HG03439 (cell line): ENCODE measurements at regions not wholly inside any gene's neighbourhood (a gene's known extent, or its start where the extent isn't known, plus 50 kb on each side); places are given as distances from the start of the nearest gene placed in this dataset.

ENCODE experiments used
- ATAC-seq: cut with Tn5 transposase; IDR thresholded peaks from one replicate; pipeline ENCODE4 v1.9.1; 2021; ENCODE audit warnings: mild to moderate bottlenecking, moderate library complexity; ENCODE audit not compliant: unreplicated experiment

DNA sequence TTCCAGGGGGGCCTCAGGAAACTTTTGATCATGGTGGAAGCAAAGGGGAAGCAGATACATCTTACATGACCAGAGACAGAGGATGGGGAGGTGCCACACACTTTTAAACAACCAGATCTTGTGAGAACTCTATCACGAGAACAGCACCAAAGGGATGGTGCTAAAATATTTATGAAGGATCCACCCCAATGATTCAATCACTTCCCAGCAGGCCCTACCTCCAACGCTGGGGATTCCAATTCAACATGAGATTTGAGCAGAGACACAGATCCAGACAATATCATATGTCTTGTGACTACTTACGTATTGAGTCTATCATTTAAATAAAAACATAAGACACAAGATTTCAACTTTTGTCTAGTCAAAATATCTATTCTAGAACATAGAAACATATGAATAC, 351.9 kb downstream of the EPM2A start:
- no peak for ATAC-seq

- ATAC-seq = no peak
Measured at GRCh38 chr6:145384503-145384902, 350.8 kb downstream of the EPM2A start.

GRCh38 chr6:145396499-145396898, 338.8 kb downstream of the EPM2A start:
- no peak for ATAC-seq

DNA sequence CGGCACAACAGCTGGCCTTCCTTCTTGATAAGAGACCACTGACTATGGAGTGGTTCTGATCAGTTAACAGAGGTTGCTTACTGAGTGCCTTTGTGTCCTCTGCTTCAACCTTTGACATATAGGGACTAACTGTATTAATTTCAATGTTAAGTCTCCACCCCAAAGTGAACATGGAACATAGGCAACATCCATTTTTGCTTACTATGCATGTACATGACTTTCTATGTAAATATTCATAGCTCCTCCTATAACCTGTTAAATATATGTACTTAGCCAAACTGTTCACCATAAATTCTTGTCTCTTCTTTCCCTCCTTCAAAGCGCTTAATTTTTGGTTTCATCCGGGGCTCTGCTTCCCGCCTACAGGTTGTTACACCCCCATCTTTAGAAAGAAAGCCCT, 334.8 kb downstream of the EPM2A start:
- ATAC-seq = no peak

DNA sequence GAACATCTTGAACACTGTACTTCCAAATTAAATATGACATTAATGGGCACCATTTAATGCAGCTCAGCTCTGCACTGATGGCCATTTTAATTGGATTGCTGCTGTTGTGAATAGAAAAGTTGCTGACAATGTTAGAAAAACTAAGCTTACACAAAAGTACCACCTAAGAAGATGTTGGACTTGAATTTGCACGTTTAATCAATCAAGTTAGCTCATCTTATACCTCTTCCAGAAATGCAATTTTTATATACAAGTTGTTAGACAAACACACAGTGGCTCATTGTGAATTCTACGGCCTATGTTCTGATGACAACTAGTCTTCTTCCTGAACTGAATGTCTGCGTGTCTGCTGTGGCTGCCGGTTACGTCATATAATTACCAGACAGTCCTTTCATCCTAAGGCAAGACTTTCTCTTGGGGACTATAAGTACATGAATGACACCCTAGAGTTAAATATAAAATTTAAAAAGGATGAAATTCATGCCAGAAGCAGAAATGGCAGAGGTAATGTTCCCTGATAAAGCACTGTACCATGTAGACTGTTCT, 330.2 kb downstream of the EPM2A start:
- ATAC-seq = no peak

GRCh38 chr6:145406783-145407182, 328.5 kb downstream of the EPM2A start:
- no peak for ATAC-seq

GRCh38 chr6:145415616-145416015, 319.7 kb downstream of the EPM2A start:
- no peak for ATAC-seq

DNA sequence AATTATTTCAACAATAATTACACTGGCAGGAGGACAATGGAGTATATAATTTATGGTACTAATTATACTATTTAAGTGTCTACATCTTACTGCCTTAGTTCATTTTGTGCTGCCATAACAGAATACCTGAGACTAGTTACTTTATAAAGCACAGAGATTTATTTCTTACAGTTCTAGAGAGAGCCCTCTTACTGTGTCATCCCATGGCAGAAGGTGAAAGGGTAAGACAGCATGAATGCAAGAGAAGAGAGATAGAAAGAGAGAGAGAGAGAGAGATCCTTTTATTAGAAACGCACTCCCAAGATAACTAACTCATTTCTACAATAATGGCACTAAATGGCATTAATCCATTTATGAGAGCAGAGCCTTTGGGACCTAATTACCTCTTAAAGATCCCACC, 314.7 kb downstream of the EPM2A start:
- ATAC-seq = no peak

- ATAC-seq = no peak
Measured at GRCh38 chr6:145423936-145424335, 311.4 kb downstream of the EPM2A start.

DNA sequence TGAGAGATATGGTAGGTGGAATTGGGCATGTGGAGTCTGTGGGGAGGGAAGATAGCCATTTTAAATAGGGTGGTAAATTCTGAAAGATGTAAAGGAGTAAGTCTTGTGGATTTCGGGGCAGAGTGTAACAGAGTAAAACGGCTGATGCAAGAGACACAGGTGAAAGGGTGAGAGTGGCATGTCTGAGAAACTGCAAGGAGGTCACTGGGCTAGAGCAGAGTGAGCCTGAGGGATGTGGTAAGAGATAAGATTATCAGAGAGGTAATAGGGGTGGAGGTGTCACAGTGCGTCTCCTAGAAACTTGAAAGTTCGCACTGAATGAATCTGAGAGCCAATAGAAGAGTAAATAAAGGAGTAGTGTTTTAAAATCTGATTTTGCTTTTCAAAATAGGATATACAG, 308.1 kb downstream of the EPM2A start:
- ATAC-seq = no peak

DNA sequence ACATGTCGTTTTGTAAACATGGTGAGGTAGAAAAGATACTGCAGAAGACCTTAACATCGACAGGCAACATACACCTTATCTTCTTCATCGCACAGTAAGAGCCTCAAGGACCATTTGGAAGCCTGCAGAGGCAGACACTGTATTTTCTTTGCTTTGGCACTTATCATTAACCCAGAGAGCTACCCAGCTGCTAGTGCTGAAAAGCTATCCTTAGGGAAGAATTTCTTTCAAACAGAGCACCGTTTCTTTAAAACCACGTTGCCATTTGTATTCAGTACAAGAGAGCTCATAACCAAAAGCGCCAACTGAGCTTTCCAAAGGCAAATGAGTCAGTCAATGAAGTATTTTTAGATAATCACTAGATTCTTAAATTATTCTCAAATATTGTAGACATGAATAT, 306.6 kb downstream of the EPM2A start:
- ATAC-seq = no peak

DNA sequence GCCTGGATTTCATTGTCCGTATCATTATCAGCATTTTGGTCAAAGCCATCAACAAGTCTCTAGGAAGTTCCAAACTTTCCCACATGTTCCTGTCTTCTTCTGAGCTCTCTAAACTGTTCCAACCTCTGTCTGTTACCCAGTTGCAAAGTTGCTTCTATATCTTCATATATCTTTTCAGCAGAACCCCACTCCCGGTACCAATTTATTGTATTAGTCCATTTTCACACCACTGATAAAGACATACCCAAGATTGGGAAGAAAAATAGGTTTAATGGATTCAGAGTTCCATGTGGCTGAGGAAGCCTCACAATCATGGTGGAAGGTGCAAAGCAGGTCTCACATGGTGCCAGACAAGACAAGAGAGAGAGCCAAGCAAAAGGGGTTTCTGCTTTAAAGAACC, 293.2 kb downstream of the EPM2A start:
- no peak for ATAC-seq

DNA sequence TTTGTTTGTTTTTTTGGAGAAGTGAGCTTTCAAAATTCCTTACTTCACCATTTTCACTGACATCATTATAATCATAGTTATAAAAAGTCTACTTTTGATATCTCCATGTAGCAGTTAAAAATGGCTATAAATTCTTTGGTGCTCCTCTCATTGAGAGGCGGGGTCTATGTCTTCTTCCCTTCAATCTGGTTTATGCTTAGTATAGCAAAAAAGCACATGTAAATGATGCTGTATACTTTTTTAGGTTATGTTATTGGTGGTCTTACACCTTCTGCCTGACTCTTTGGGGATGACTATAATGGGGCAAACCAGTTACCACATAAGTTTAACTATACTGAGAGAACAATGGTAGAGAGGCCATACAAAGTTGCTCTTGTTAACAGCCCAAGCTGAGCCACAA, 289.6 kb downstream of the EPM2A start:
- ATAC-seq = no peak

- no peak for ATAC-seq
Measured at GRCh38 chr6:145451029-145451428, 284.3 kb downstream of the EPM2A start.

DNA sequence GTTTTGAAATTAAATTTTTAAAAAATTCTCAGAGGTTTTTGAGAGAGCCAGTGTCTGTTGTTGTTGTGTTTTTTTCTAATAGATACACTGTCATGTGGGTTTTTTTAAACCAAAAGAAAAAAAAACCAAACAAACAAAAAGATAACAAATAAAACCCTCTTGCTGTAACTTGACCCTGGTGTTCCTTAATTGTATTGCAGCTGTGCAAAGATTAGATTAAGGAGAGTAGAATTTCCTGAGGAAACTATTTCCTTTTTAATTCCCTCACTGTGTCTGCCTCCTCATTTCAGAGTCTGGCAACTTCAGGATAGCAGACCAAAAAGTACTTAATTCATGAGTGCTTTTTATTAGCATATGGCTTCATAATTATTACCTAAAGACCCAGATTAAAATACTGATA, 281.9 kb downstream of the EPM2A start:
- ATAC-seq = no peak

DNA sequence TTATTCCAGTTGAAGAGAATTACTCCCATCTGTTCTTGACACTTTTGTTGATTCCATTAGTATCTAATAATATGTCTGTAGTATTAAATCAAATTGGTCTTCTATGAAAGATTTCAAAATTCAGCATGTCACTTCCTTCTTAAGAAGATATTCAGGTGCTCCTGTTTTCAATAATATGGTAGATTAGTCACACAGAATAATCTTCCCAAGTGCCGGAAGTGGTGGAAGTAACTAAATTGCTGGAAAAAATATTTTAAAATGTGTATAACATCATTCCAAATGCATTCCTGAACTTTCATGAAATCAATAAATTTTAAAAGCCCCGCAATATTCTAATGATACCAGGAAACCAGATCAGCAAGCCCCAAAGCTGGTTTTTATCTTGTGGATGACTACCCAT, 281.3 kb downstream of the EPM2A start:
- ATAC-seq = no peak

DNA sequence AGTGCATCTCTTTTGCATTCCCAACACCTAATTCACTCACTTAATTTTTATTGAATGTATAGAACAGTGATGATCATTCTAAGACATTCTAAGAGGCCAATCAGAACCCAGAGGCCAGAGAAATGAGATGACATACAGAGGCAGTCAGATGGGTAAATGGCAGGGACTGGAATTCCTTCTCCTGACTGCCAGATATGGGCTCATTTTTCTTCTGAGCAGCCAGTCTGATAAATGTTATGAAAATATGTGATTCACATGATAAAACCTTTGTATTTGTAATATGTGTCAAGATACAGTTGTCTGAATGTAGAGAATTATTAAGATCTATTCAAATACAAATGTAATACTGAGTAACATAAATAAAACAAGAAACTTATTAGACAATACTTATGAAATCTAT, 277.8 kb downstream of the EPM2A start:
- ATAC-seq = no peak

GRCh38 chr6:145468534-145468933, 266.8 kb downstream of the EPM2A start:
- no peak for ATAC-seq

GRCh38 chr6:145469021-145469420, 266.3 kb downstream of the EPM2A start:
- no peak for ATAC-seq

DNA sequence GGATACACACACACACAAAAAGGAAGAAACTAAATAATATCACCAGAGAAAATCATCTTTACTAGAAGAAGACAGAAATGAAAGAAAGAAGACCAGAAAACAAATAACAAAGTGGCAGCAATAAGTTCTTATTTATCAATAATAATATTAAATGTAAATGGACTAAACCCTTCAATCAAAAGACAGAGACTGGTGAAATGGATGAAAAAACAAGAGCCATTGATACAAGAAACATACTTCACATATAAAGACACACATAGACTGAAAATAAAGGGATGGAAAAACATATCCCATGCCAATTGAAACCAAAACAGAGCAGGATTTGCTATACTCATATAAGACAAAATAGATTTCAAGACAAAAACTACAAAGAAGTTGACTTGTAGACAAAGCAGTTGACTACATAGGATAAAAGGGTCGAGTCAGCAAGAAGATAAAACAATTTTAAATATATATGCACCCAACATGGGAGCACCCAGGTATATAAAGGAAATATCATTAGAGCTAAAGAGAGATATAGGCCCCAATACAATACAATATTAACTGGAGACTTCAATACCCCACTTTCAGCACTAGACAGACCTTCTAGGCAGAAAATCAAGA, 259.4 kb downstream of the EPM2A start:
- no peak for ATAC-seq

- ATAC-seq = no peak
Measured at GRCh38 chr6:145480024-145480423, 255.3 kb downstream of the EPM2A start.

- ATAC-seq = no peak
Measured at GRCh38 chr6:145483191-145483996, 251.9 kb downstream of the EPM2A start.
